T47D (cell line): ENCODE measurements at regions not wholly inside any gene's neighbourhood (a gene's known extent, or its start where the extent isn't known, plus 50 kb on each side); places are given as distances from the start of the nearest gene placed in this dataset.

Experiments
- DNase-seq, 2 experiments: peaks; one replicate each; pipeline versions ENCODE4 v3.0.0 to v3.0.0-alpha.2; 2011 to 2012; ENCODE audit warnings: low read depth in 1 of 2, low spot score in 1 of 2
- JUND ChIP-seq: IDR thresholded peaks from 2 replicates; pipeline ENCODE4 v1.6.1; 2012; ENCODE audit warnings: low read depth
- in situ Hi-C: cut with HindIII; loops from 2 replicates; pipeline ENCODE4 v1.10.0; 2016; ENCODE audit warnings: low sequenced_read_pairs, low pct_unique_long_range_greater_than_20kb

DNA sequence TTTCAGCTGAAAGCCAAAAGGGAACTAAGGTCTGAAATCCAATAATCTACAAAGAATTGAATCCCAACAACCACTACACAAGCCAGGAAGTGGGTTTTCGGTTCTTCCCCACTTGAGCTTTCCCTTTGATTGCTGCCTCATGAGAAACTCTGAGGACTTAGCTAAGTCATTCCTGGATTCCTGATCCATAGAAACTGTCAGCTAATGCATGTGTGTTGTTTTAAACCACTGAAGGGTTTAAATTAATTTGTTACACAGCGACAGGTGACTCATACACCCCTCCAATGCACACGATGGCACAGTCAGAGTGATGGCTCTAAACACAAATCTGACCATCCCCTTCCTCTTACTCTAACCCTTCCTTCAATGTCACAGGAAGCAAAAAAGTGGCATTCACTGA, 282.9 kb downstream of the RAB28 start:
- TF ChIP-seq JUND: no peak
- no peak for DNase-seq
- in situ Hi-C loops: no loop called here

DNA sequence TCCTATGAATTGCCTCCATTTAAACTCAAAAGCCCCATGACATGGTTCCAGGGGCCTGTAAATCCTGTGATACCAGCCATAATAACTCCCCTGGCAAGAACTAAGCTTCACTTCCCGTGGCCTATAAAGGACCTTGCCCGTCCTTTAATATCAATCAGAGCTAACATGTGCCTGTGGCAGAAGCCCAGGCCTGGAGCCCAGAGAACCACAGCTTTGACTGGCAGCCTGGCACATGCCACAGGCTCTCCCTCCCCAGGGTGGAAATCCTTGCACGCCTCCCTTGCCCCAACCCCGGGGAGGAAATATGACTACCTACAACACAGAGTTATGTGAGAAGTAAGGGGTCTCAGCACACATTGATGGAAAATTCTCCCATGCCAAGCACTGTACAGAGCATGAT, 287.4 kb downstream of the RAB28 start:
- no peak for TF ChIP-seq JUND
- DNase-seq: no peak
- in situ Hi-C loops: no loop called here

DNA sequence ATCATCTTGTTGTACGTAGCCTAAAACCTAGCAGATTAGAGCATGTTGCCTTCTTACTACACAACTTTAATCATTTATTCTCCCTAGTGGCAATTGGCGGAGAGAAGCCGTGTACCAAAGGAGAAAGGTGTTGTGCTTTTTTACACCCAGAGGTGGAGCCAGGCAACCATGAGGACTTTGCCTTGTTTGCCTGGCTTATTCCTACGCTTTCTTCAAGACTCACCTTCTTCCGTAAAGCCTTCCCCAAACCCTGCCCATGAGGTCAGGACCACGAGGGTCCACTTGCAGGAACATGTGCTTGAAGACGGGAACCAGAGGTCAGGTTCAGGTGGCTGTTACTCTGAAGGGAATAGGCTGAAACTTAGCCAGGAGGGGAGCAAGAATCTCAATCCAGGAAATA, 290.5 kb downstream of the RAB28 start:
- peak in 1 of 2 experiments; percentile 40 for DNase-seq
- in situ Hi-C loops: no loop called here
- TF ChIP-seq JUND: no peak

DNA sequence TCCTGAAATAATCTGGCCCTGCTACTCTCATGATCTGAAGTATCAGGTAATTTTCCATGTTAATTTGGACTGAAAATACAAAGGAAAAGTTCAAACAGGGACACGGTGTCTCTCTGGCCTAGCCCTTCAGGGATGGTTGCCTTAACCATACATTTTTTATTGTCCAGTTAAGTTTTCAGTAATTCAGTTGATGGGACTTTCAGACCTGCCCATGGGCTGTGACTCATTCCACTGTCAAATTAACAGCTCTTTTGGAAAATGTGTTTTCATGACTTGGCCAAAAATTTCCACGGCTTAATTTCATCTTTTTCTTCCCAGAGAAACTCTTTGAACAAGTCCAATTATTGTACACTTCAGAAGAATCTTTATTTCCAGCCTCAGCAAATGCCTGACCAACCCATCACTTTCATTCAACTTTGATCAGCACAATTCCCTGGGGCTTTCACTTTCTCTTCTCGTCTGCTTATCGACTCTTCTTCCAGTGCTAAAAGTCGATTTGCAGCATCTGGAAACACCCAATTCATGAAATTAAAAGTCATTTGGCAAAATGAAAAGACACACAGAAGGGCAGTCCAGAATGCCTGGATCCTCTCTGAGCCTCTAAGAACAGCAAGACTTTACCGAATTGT, 293.9 kb downstream of the RAB28 start:
- TF ChIP-seq JUND: no peak
- in situ Hi-C loops: no loop called here
- DNase-seq: no peak

DNA sequence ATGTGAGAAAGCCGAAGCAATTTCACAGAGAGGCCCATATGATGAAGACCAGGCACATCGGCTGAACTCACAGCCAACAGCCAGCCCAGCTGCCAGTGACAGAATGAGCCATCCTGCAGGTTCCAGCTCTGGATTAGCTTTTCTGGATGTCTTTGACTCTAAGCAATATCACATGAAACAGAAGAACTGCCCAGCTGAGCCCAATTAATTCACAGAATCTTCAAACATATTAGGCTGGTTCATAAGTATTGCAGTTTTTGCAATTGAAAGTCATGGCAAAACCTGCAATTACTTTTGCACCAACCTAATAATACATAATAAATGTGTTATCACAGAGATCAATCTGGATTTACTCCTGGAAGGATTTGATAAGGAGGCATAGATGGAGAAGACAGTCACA, 299.9 kb downstream of the RAB28 start:
- in situ Hi-C loops: no loop called here
- TF ChIP-seq JUND: no peak
- no peak for DNase-seq

DNA sequence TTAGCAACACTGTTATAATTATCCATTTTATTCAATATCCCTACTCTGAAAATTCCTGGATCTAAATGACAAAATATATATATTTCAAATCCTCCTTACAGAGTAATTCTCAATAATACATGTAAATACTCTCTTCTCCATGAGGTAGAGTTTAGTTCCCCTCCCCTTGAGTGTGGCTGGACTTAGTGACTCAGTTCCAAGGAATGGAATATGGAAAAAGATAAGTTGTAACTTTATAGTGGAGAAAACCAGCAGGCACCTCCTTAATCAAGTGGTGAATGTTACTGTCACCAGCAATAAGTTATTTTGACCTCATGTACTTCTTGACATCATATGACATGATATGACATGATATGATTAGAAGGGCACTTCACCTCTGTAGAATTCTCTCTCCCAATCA, 302.0 kb downstream of the RAB28 start:
- no peak for TF ChIP-seq JUND
- in situ Hi-C loops: no loop called here
- no peak for DNase-seq

DNA sequence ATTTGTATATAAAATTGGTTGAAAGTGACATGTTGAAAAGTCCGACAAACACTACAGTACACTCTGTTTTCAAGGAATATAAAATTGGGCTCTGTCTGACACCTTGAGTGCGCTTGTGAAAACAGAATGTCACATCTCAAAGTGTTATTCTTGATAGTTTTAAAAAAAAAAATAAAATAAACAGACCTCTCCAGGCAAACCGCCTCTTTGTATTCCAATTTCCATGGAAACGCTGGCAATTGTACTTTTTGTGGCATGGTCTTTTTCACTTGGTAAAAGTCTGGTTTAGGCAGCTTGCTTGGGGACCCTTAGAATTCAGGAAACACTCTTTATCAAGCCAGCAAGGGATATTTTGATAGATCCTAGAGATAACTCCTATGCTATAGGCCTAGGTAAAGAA, 302.5 kb downstream of the RAB28 start:
- no peak for DNase-seq
- in situ Hi-C loops: no loop called here
- TF ChIP-seq JUND: no peak

DNA sequence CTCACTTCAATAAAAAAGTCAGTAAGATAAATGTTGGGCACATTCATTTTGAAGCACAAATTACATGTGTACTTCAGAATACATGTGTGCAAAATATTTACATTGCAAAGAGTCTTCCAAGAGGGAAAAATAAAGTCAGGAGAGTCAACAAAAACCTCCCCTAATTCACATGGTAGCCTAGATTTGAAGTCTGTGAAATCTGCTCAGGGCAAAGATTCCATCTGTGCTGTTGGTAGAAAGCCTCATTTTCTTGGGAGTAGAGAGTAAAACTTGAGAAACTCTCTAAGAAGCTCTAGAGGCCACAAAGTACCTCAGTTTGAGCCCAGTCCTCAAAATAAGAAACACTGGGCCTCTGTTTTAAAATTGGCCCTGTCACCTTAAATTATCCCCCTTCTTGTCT, 303.4 kb downstream of the RAB28 start:
- DNase-seq: no peak
- TF ChIP-seq JUND: no peak
- in situ Hi-C loops: no loop called here

DNA sequence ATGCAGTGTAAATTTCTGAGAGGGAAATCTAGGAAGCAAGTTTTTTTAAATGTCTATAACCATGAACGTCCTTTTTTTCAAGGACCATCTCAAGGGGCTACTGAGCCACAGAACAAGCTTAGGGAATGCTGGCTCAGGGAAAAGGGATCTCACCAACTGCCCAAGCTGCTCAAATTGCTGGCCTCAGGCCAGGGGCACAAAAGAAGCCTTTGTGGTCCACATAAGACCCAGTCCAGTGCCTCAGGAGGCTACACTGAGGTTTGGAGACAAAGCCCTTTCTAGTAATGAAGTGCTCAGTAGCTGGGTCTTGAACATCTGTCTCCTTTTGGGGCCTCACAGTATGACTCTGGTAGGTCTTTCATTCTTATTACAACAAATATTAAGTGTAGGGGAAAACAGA, 305.5 kb downstream of the RAB28 start:
- in situ Hi-C loops: no loop called here
- DNase-seq: no peak
- TF ChIP-seq JUND: no peak

DNA sequence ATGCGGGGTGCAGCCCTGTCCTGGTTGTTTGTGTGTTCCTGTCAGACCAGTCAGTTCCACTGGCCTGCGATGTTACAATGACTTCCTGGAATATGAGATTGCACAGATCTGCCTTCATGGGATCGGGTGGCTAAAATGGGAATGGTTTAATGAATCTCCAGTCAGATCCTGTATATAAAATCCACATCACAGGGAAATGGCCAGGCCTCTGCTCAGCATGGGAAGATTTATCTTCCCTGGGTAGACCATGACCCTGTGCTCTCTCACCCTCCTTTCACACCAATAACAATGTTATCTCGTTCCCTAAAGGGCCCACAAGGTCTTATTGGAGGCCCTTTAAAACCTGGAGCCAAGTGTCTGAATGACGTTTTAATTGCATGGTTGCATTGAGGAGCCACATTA, 307.4 kb downstream of the RAB28 start:
- in situ Hi-C loops: no loop called here
- TF ChIP-seq JUND: no peak
- no peak for DNase-seq

DNA sequence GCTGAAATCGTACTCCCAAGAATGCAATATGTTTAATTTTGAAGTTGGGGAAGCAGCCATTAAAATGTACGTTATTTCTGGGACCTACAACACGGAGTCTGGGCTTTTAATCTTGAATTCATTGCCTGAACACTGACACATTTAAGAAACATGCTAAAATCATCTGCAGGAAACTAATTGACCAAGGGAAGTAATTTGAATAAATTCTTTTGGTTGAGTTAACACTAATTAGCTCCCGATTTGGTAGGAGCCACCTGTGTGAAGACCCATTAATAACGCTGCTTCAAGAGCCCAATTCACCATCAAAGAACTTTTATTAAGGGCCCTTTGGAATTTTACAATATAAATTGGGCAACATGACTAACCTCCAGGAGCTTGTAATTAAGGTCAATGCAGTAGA, 309.2 kb downstream of the RAB28 start:
- no peak for DNase-seq
- no peak for TF ChIP-seq JUND
- in situ Hi-C loops: no loop called here

DNA sequence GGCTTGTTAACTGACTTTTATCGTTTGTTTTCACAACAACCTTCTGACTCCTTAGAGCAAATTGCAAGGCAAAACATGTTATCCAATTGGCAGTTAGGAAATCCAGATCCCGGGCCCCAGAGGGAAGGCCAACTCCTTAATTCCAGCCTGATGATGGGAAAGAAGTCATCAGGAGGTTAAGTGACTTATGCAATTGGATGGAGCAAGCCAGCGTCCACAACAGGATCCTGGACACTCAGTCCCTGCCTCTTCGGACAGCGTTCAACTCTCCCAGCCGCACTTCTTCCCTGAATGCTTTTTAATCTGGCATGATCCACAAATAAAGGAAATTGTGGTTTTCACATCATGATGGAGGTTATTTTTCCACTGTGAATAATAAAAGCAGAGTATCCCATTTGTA, 310.1 kb downstream of the RAB28 start:
- no peak for DNase-seq
- in situ Hi-C loops: no loop called here
- TF ChIP-seq JUND: no peak

DNA sequence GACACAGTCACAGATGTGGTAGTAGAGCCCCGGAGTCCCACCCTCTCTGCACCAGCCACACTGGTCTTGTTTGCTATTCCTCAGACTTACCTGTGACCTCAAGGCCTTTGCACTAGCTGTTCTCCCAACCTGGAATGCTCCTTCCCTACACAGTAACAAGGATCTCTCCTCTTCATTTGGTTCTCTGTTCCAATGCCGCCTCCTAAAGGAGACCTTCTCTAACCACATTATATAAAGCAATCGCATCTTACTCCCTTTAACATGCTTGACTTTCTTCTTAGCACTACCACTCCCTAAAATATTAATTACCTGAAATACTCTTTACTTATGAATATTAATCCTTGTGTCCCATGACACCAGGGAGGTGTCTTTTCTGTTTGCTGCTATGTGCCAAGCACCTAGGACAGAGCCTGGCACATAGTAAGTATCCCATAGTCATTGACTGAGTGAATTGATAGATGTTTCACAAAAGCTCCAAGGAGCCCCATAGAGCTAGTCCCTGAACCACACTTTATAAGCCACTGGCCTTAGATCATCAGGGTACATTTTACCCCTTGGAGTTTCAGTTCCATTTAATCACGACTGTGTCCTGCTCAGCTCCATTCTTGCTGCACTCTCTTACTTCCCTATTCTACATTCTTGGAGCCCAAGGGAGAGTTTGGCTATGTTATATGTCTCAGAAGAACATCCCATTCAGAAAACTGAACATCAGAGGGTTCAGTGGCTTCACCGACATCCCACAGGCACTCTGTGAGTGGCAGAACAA, 312.7 kb downstream of the RAB28 start:
- DNase-seq: peak in 1 of 2 experiments; percentile 5
- TF ChIP-seq JUND: no peak
- in situ Hi-C loops: no loop called here
